Amniotic stem cell (primary cell): ENCODE measurements at regions not wholly inside any gene's neighbourhood (a gene's known extent, or its start where the extent isn't known, plus 50 kb on each side); places are given as distances from the start of the nearest gene placed in this dataset.
A peak's percentile ranks its signal among the peaks of the same experiment; 100 is the strongest.

Experiments used
- DNase-seq: peaks from one replicate; lab custom pipeline; 2025; lab: John Stamatoyannopoulos, UW

- no peak for DNase-seq
These were observed 343.2 kb downstream of the ACTL7B start for GRCh38 chr9:108512426-108513173.

DNA sequence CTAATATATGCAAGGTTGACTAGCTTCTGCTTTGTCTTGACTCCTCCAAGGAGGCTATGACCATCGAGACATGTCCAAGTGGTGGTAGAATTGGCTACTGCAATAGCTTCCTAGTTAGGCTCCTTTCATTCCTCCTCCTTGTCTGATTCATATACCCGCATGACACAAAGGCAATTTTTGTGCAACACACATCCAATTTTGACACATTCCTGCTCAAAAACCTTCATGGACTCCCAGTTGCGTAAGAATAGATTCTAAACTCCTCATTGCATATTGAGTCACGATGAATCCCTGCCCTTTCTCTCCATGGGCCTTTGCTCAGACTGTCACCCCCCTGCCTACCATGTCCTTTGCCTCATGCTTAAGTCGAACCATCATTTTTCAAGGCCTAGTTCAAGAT lies 344.5 kb downstream of the ACTL7B start:
- no peak for DNase-seq

DNA sequence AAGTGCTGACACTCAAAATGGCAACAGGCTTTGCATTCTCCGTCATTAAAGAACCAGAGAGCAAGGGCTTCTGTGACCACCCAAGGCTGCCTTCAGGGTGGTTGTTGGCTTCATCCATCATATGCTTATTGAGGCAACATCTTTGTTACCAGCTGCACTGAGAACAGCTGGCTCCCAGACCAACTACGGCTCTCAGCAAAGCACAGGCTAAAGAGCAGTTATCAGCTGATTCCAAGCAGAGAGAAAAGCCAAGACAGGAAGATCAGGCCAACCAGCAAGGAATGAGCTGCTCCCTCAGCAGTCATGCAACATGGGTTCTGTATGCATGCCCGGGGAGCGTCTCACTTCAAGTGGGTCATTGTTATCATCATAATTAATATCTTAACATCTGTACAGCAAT lies 358.9 kb downstream of the ACTL7B start:
- DNase-seq = no peak

DNA sequence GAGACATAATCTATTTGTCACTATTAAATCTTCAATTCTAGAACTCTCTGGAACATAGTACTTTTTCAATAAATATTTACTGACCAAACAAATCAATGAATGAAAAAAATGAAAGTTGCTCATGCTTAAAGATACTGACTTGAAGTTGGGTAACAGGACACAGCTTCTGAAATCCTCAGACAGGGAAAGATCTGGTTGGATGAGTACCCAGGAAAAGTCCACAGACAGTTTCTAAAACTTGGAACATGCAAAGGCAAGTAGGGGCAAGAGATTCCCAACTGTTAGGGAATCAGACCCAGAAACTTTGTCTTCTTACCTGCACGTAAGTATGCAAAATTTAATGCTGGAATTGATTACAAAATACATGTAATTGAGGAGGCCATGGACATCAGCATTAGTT lies 366.2 kb downstream of the ACTL7B start:
- DNase-seq = no peak

DNA sequence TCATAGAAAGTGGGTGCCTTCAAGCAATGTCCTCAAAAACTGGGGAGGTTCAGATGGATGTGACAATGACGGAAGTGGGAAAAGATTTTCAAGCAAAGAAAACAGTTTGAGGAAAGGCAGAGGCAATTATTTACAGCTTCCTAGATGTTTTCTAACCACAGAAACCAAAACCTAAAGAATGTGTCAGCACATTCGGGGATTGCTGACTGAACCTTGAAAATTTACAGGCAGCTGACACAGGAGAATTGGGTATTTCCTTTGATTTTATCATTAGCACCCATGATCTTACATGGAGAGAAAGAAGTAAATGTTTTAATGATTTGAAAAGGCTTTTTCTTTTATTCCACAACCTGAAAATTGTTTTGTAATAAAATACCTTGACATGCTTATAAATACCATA lies 369.0 kb downstream of the ACTL7B start:
- no peak for DNase-seq

GRCh38 chr9:108484468-108484867 lies 371.3 kb downstream of the ACTL7B start:
- no peak for DNase-seq

DNA sequence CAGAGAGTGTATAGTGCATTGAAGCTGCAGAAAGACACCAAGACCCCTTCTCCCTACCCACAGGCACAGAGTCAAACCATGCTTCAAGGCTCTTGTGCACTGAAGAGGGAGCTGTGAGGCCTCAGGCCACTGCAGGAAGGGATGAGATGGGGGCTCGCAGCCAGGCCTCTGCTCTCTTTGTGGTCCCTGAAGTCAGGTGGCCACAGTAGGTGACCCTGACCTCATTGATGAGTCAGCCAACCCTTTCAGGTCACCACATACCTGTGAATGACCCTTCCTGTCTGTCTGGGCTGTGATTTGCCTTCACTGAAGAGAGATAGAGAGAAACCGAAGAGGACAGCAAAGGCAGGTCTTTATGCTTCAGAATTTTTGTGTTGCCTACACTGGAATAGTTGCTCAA lies 372.1 kb downstream of the ACTL7B start:
- no peak for DNase-seq

DNA sequence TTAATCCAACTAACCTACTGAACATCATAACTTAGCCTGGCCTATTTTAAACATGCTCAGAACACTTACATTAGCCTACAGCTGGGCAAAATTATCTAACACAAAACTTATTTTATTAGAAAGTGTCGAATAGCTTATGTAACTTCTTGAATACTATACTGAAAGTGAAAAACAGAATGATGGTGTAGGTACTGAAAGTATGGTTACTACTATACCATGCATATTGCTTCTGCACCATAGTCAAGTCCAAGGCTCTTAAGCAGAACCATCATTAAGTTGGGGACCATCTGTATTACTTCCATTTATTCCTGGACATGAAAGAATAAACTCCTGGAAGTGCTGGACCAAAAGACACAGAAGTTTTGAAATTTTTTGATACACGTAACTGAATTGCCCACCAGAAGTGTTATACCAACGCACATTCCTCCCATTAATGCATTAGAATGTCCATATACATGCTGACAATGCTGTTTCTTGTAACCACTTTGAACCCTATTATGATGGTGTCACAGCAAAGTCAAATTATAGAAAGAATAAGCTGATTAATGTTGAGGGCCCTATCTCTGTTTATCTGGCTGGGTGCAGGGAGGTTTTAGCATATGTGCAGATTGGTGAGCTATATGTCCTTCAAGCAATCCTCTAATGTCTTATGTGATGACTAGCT lies 375.7 kb downstream of the ACTL7B start:
- DNase-seq = no peak

- DNase-seq = peak; percentile 62
These were observed 377.1 kb downstream of the ACTL7B start for GRCh38 chr9:108478431-108479332.

DNA sequence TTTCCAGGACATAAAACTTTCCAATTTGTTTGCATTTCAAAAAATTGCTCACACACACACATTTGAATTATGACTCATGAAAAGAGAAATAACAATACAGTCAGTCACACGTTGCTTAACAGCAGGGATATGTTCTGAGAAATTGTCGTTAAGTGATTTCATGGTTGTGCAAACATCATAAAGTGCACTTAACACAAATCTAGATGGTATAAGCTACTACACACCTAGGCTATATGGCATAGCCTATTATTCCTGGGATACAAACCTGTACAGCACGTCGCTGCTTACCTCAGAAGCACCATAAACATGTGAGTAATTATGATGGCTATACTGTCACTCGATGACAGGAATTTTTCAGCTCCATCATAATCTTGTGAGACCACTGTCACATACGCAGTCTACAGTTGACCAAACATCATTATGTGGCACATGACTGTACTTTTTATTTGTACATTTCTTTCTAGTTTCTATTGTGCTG lies 378.2 kb downstream of the ACTL7B start:
- peak; percentile 56 for DNase-seq

- no peak for DNase-seq
These were observed 379.2 kb downstream of the ACTL7B start for GRCh38 chr9:108476574-108476973.

DNA sequence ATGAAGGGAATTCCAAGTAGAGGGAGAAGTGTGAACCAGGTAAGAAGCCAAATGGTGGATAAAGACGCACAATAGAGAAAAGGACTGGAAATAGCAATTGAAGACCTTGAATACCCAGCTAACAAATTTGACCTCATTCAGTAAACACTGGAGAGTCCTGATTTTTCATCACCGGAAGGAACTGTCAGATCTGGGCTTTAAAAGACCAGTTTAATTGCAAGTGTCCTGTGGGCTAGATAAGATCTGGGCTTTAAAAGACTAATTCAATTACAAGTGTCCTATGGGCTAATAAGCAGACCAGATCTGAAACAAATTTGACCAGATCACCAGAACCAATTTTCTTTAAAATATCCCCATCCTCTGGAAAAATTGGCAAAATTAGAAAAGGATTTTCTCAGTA lies 380.0 kb downstream of the ACTL7B start:
- DNase-seq = no peak

- no peak for DNase-seq
These were observed 381.4 kb downstream of the ACTL7B start for GRCh38 chr9:108474356-108474755.

GRCh38 chr9:108473209-108474112 lies 382.3 kb downstream of the ACTL7B start:
- peak; percentile 41 for DNase-seq

GRCh38 chr9:108469654-108470053 lies 386.1 kb downstream of the ACTL7B start:
- DNase-seq = no peak

- DNase-seq = no peak
These were observed 387.4 kb downstream of the ACTL7B start for GRCh38 chr9:108468364-108468763.

DNA sequence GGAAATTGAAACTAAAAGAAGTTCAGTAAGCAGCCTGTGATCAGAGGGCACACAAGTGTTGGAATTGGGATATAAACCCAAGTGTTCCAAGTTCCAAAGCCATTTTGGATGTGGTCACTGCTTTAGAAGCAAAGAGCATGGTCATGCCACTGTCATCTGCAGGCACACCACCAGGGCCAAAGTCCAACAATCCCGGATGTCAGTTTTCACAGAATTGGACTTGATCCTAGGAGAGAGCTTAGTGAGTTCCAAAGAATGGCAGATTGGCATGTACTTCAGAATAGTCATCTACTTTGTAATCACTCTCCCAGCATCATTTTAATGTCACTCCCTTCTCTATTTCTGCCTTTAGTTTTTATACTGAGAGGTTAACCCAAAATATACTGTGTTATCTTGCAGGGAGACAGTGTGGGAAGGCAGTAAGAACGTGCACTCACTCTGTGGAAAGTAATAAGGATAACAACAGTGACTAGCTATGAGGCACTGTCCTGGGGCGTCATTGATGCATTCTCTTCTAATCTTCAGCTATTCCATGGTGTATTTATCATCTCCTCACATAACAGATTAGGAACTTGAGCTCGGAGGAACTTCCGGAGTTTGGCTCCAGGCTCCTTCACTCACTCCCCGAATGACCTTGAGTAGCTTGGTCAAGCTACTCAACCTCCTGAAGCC lies 388.0 kb downstream of the ACTL7B start:
- no peak for DNase-seq

- DNase-seq = no peak
These were observed 388.6 kb downstream of the ACTL7B start for GRCh38 chr9:108467161-108467560.

GRCh38 chr9:108466304-108466703 lies 389.5 kb downstream of the ACTL7B start:
- DNase-seq = no peak

DNA sequence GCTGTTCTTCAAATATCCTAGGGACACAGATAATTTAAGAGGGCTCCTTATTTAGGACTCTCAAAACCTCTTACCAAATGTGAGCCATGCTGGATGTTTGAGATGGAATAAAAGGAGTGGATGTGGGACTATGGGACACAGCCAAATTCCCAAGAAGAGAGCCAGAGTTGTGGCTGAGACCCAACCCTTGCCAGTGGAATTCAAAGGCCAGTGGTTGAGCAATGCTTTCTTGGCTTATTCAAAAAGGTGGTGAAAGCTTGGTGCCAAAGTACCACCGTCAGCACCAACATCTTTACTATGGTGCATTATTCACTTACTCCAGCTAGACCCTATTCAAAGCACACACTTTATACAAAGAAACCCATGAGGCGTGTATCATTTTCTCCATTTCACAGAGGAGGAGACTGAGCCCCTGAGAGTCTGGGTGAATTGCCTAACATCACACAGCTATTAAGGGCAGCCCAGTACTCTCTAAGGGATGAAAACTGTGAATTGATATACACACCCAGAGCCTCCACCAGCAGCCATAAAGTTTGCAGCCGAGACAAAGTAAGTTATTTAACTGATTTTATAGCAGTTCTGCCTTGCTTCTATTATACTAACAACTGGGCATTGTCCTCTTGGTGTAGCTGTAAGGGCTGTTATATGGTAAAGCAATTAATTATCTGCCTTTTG lies 391.7 kb downstream of the ACTL7B start:
- DNase-seq = no peak
